Stomach (tissue), 4 donors: ENCODE measurements at regions not wholly inside any gene's neighbourhood (a gene's known extent, or its start where the extent isn't known, plus 50 kb on each side); places are given as distances from the start of the nearest gene placed in this dataset.

Source experiments
- EP300 ChIP-seq: sonication (generic); formaldehyde crosslinking; IDR thresholded peaks from one replicate; pipeline ENCODE4 v1.6.1; 2017; ENCODE audit warnings: antibody characterized with exemption
- POLR2A ChIP-seq, 4 donors: fragments of 450-650 bp; IDR thresholded peaks; one replicate each; pipeline ENCODE4 v1.6.1; 2016; ENCODE audit warnings: antibody characterized with exemption in 4 of 4, control low read depth in 2 of 4, mild to moderate bottlenecking in 1 of 4, moderate library complexity in 1 of 4
- POLR2AphosphoS5 ChIP-seq, 3 donors: sonication (generic); formaldehyde crosslinking; IDR thresholded peaks; one replicate each; pipeline ENCODE4 v1.6.1; 2016; ENCODE audit warnings: antibody characterized with exemption in 3 of 3
- TF ChIP-seq, protein P1 (sequence below), 7 experiments: fragments of 450-650 bp in 4 of 7; fragments of 200-600 bp in 3 of 7; sonication (generic) in 3 of 7; IDR thresholded peaks; one replicate each; pipeline ENCODE4 v1.5.1; 2016 to 2019; ENCODE audit warnings: antibody characterized with exemption in 7 of 7, control low read depth in 2 of 7, mild to moderate bottlenecking in 1 of 7

DNA sequence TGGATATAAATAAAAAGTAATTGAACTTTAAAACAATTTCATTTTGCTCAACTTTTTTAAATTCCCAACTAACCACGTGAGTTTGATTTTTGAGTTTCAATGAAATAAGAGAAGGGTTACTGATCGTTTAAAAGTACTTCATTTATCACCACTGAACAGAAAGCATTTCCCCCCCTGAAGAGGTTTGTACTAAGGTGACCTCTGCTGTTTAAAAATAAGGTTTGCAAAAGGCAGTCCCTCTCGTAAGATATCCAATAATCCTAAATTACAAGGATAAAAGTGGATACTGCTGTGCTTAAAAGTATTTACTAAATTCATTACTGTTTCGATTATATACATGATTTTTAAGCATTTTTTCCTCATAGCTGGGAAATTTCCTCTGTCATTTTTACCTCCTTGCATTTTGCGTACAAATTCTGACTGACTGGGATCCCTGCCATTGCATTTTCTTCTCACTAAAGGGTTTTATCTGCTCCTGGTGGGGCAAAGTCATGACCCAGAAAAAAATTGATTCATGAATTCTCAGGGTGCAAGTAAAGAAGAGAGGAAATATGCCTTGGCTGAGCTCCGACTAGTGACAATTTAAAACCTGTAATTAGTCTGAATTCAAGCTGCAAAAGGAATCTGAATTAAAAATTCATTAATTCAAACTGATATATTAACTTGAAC lies 463.8 kb downstream of the PRKD1 start:
- TF ChIP-seq POLR2A (IDR thresholded peaks at IDR 0.05) (no peak), POLR2AphosphoS5 (IDR thresholded peaks at IDR 0.05) (no peak), EP300 (no peak)
- TF ChIP-seq, protein P1, sequence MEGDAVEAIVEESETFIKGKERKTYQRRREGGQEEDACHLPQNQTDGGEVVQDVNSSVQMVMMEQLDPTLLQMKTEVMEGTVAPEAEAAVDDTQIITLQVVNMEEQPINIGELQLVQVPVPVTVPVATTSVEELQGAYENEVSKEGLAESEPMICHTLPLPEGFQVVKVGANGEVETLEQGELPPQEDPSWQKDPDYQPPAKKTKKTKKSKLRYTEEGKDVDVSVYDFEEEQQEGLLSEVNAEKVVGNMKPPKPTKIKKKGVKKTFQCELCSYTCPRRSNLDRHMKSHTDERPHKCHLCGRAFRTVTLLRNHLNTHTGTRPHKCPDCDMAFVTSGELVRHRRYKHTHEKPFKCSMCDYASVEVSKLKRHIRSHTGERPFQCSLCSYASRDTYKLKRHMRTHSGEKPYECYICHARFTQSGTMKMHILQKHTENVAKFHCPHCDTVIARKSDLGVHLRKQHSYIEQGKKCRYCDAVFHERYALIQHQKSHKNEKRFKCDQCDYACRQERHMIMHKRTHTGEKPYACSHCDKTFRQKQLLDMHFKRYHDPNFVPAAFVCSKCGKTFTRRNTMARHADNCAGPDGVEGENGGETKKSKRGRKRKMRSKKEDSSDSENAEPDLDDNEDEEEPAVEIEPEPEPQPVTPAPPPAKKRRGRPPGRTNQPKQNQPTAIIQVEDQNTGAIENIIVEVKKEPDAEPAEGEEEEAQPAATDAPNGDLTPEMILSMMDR (IDR thresholded peaks at IDR 0.05): no peak
